ENCODE measurements at regions not wholly inside any gene's neighbourhood (a gene's known extent, or its start where the extent isn't known, plus 50 kb on each side); places are given as distances from the start of the nearest gene placed in this dataset.
"Not testable (repeated sequence)": the region's sequence is repeated elsewhere in the genome, so short reads cannot be mapped to it uniquely, and the experiment has no call there.

- DNase-seq (ENCODE audit: low read depth), result no peak
Measured at GRCh38 chr6:11329726-11330412, 97.4 kb upstream of the NEDD9 start.

GRCh38 chr6:11328613-11329247 lies 96.3 kb upstream of the NEDD9 start:
- DNase-seq (ENCODE audit: low read depth), result no peak

- no peak for DNase-seq (ENCODE audit: low read depth)
Measured at GRCh38 chr6:11327961-11328360, 95.5 kb upstream of the NEDD9 start.

GRCh38 chr6:11326116-11326515 lies 93.6 kb upstream of the NEDD9 start:
- DNase-seq (ENCODE audit: low read depth), result no peak

GRCh38 chr6:11324453-11325015 lies 92.1 kb upstream of the NEDD9 start:
- DNase-seq (ENCODE audit: low read depth), result no peak

GRCh38 chr6:11323666-11324452 lies 91.4 kb upstream of the NEDD9 start:
- no peak for DNase-seq (ENCODE audit: low read depth)

- DNase-seq (ENCODE audit: low read depth), result peak; percentile 12
Measured at GRCh38 chr6:11322252-11322885, 89.9 kb upstream of the NEDD9 start.

- no peak for DNase-seq (ENCODE audit: low read depth)
Measured at GRCh38 chr6:11320914-11321597, 88.6 kb upstream of the NEDD9 start.

- no peak for DNase-seq (ENCODE audit: low read depth)
Measured at GRCh38 chr6:11318835-11319813, 86.7 kb upstream of the NEDD9 start.

GRCh38 chr6:11317885-11318771 lies 85.7 kb upstream of the NEDD9 start:
- peak; percentile 98 for DNase-seq (ENCODE audit: low read depth)

GRCh38 chr6:11315743-11316437 lies 83.4 kb upstream of the NEDD9 start:
- DNase-seq (ENCODE audit: low read depth), result peak; percentile 85

- DNase-seq (ENCODE audit: low read depth), result no peak
Measured at GRCh38 chr6:11313207-11313606, 80.7 kb upstream of the NEDD9 start.

- no peak for DNase-seq (ENCODE audit: low read depth)
Measured at GRCh38 chr6:11311970-11312369, 79.5 kb upstream of the NEDD9 start.

GRCh38 chr6:11309947-11310665 lies 77.6 kb upstream of the NEDD9 start:
- DNase-seq (ENCODE audit: low read depth), result no peak

GRCh38 chr6:11307226-11307625 lies 74.8 kb upstream of the NEDD9 start:
- no peak for DNase-seq (ENCODE audit: low read depth)

GRCh38 chr6:11304946-11305345 lies 72.5 kb upstream of the NEDD9 start:
- no peak for DNase-seq (ENCODE audit: low read depth)

- not testable (repeated sequence) for DNase-seq (ENCODE audit: low read depth)
Measured at GRCh38 chr6:11299876-11300428, 67.5 kb upstream of the NEDD9 start.

Data from HT1080 (cell line).